Adrenal gland (tissue), 9 donors: ENCODE measurements at regions not wholly inside any gene's neighbourhood (a gene's known extent, or its start where the extent isn't known, plus 50 kb on each side); places are given as distances from the start of the nearest gene placed in this dataset.

Experiments
- DNase-seq, 7 donors: peaks; one replicate each; pipeline ENCODE4 v3.0.0-alpha.2; 2019 to 2020
- H3K27ac ChIP-seq, 5 donors: fragments of 200-600 bp; sonication (generic) in 4 of 5; 1 replicate in 3 of 5; 2 replicates in 2 of 5; pipeline versions ENCODE4 v1.5.1 to v1.8.0; 2016 to 2020; ENCODE audit warnings: mild to moderate bottlenecking in 1 of 5
- H3K27me3 ChIP-seq: fragments of 200-600 bp; 2 replicates; pipeline ENCODE4 v1.8.0; 2021
- H3K36me3 ChIP-seq, 2 donors: fragments of 200-600 bp; replicated peaks in 1 of 2; 1 replicate in 1 of 2; 2 replicates in 1 of 2; pipeline versions ENCODE4 v1.5.1 to v1.8.0; 2018 to 2022
- H3K4me1 ChIP-seq, 2 donors: fragments of 200-600 bp; replicated peaks in 1 of 2; 1 replicate in 1 of 2; 2 replicates in 1 of 2; pipeline versions ENCODE4 v1.5.1 to v1.8.0; 2018 to 2021
- H3K4me3 ChIP-seq, 4 donors: fragments of 200-600 bp; sonication (generic) in 3 of 4; one replicate each; pipeline ENCODE4 v1.5.1; 2016 to 2018
- H3K9me3 ChIP-seq, 3 donors: fragments of 200-600 bp; sonication (generic) in 1 of 3; replicated peaks in 1 of 3; 1 replicate in 2 of 3; 2 replicates in 1 of 3; pipeline versions ENCODE4 v1.5.1 to v1.8.0; 2016 to 2021
- CTCF ChIP-seq, 6 experiments: fragments of 450-650 bp in 4 of 6; fragments of 200-600 bp in 2 of 6; sonication (generic) in 1 of 6; IDR thresholded peaks; 1 replicate in 5 of 6; 2 replicates in 1 of 6; pipeline versions ENCODE4 v1.5.1 to v1.8.0; 2016 to 2021; ENCODE audit warnings: antibody characterized with exemption in 6 of 6, mild to moderate bottlenecking in 2 of 6, moderate library complexity in 1 of 6
- POLR2A ChIP-seq, 2 donors: fragments of 450-650 bp; IDR thresholded peaks; one replicate each; pipeline ENCODE4 v1.6.1; 2017; ENCODE audit warnings: antibody characterized with exemption in 2 of 2, mild to moderate bottlenecking in 2 of 2, moderate library complexity in 1 of 2
- WGBS, 4 donors: extraction: QIAGEN DNeasy Blood & Tissue Kit in 2 of 4; methylation state at CpG; one replicate each; pipeline versions ENCODE4 v1.1.5 to v1.1.7; 2013 to 2017; 5-methylcytosine and 5-hydroxymethylcytosine counted together
- intact Hi-C, 2 donors: fragments of 100-400 bp; cut with DNase I; formaldehyde crosslinking; loops; one replicate each; pipeline versions ENCODE4 v1.14.1 to v1.15.0; 2022 to 2023
- donor health status: healthy with polysubstance abuse.
- donor health status: Bipolar disorder and iron deficiency.
- donor health status: DM: yes; HTN: yes; CAD: no.
- donor health status: DM: no; HTN: no; CAD: no.
- donor health status: DM: no; HTN: no; CAD: no.

GRCh38 chr5:3034449-3034848, 283.0 kb upstream of the IRX2 start:
- Histone ChIP-seq H3K9me3 (no peaks in the 10 kb centered on the region), H3K27me3 (no peaks in the 10 kb centered on the region), H3K27ac (no peak overlapping the region), H3K4me3 (no peak overlapping the region), H3K36me3 (no peaks in the 10 kb centered on the region), H3K4me1 (no peaks in the 10 kb centered on the region)
- DNase-seq = peak in 1 of 7 donors; percentile 13
- intact Hi-C loops = no loop called here
- WGBS, 4 donors = 69 to 83% (median 72%) methylated on average over 2 to 3 of the region's 3 CpGs
- no peak for TF ChIP-seq POLR2A (IDR thresholded peaks at IDR 0.05)
- TF ChIP-seq CTCF (IDR thresholded peaks at IDR 0.05) = no peak

GRCh38 chr5:3033033-3033755, 281.7 kb upstream of the IRX2 start:
- intact Hi-C loops = no loop called here
- no peak for TF ChIP-seq POLR2A (IDR thresholded peaks at IDR 0.05)
- no peak for TF ChIP-seq CTCF (IDR thresholded peaks at IDR 0.05)
- Histone ChIP-seq H3K4me1 (no peaks in the 10 kb centered on the region), H3K36me3 (no peaks in the 10 kb centered on the region), H3K27ac (no peak overlapping the region), H3K9me3 (no peaks in the 10 kb centered on the region), H3K4me3 (no peak overlapping the region), H3K27me3 (no peaks in the 10 kb centered on the region)
- WGBS, 4 donors = 65 to 73% (median 69%) methylated on average over 12 of the region's 12 CpGs
- peak in 1 of 7 donors; percentile 27 for DNase-seq

- TF ChIP-seq CTCF (IDR thresholded peaks at IDR 0.05) (no peak), POLR2A (IDR thresholded peaks at IDR 0.05) (no peak)
- Histone ChIP-seq H3K4me3 (no peak overlapping the region), H3K4me1 (no peaks in the 10 kb centered on the region), H3K27me3 (no peaks in the 10 kb centered on the region), H3K36me3 (no peaks in the 10 kb centered on the region), H3K27ac (no peak overlapping the region), H3K9me3 (no peaks in the 10 kb centered on the region)
- WGBS, 4 donors = 54 to 65% (median 61%) methylated on average over 6 of the region's 6 CpGs
- DNase-seq = peak in 1 of 7 donors; percentile 10
- intact Hi-C loops = no loop called here
Measured at GRCh38 chr5:3032513-3032912, 281.0 kb upstream of the IRX2 start.

- DNase-seq = peak in 1 of 7 donors; percentile 11
- WGBS, 4 donors = 78 to 88% (median 81%) methylated on average over 10 to 16 of the region's 16 CpGs
- Histone ChIP-seq H3K4me3 (no peak overlapping the region), H3K36me3 (no peaks in the 10 kb centered on the region), H3K27me3 (no peaks in the 10 kb centered on the region), H3K9me3 (no peaks in the 10 kb centered on the region), H3K27ac (no peak overlapping the region), H3K4me1 (no peaks in the 10 kb centered on the region)
- intact Hi-C loops = no loop called here
- no peak for TF ChIP-seq POLR2A (IDR thresholded peaks at IDR 0.05)
- TF ChIP-seq CTCF (IDR thresholded peaks at IDR 0.05) = no peak
Measured at GRCh38 chr5:3031733-3032378, 280.4 kb upstream of the IRX2 start.
